ENCODE measurements at regions not wholly inside any gene's neighbourhood (a gene's known extent, or its start where the extent isn't known, plus 50 kb on each side); places are given as distances from the start of the nearest gene placed in this dataset.

DNA sequence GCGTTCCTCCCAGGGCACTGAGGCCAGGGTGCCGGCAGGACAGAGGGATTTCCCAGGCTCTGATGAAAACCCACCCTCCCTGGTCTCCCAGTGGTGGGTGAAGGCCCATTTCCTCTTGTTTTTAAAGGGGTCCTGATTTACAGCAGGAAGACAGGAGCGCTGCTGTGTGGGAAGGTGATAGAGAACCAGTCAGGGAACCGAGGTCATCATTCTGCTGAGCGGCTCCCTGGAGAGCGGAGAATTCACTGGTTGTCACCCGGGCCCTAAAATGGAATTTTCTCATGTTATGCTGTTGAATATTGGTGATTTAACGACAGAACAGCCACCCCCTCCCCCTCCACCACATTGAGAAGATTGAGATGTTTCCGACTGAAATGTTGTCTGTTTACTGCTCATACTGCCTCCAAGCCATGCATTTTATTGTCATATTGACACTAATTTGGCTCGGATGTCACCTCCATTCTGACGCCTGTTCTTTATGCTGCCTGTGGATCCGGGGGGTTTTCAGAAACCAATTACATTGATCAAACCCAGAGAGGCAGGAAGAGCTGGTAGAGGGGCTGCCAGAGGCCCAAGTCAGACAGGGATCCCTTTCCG lies 225.2 kb downstream of the GLI2 start:
- no peak overlapping the region for H3K4me3 Mint-ChIP-seq
- no peaks in the 10 kb centered on the region for H3K27me3 Mint-ChIP-seq (ENCODE audit: low read depth)
- ATAC-seq = no peak
- no peak overlapping the region for H3K27ac Mint-ChIP-seq
- POLR2A ChIA-PET = no interaction called here
- TF ChIP-seq, protein P1, sequence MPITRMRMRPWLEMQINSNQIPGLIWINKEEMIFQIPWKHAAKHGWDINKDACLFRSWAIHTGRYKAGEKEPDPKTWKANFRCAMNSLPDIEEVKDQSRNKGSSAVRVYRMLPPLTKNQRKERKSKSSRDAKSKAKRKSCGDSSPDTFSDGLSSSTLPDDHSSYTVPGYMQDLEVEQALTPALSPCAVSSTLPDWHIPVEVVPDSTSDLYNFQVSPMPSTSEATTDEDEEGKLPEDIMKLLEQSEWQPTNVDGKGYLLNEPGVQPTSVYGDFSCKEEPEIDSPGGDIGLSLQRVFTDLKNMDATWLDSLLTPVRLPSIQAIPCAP (CRISPR knock-in tag; IDR thresholded peaks at IDR 0.05) = no peak
- TF ChIP-seq NR2C2 (CRISPR knock-in tag; IDR thresholded peaks at IDR 0.05) (no peak), ZNF281 (CRISPR knock-in tag; IDR thresholded peaks at IDR 0.05) (no peak), CDX4 (CRISPR knock-in tag; IDR thresholded peaks at IDR 0.05; ENCODE audit: borderline replicate concordance) (no peak), ZNF396 (CRISPR knock-in tag; IDR thresholded peaks at IDR 0.05; ENCODE audit: borderline replicate concordance) (no peak), MYBL2 (CRISPR knock-in tag; IDR thresholded peaks at IDR 0.05) (no peak), ZBTB21 (CRISPR knock-in tag; IDR thresholded peaks at IDR 0.05; ENCODE audit: borderline replicate concordance) (no peak), SOX15 (CRISPR knock-in tag; IDR thresholded peaks at IDR 0.05) (no peak), GTF2I (CRISPR knock-in tag; conservative IDR thresholded peaks at IDR 0.05) (no peak), ZNF232 (CRISPR knock-in tag; IDR thresholded peaks at IDR 0.05) (no peak)
- TF ChIP-seq, protein P2, sequence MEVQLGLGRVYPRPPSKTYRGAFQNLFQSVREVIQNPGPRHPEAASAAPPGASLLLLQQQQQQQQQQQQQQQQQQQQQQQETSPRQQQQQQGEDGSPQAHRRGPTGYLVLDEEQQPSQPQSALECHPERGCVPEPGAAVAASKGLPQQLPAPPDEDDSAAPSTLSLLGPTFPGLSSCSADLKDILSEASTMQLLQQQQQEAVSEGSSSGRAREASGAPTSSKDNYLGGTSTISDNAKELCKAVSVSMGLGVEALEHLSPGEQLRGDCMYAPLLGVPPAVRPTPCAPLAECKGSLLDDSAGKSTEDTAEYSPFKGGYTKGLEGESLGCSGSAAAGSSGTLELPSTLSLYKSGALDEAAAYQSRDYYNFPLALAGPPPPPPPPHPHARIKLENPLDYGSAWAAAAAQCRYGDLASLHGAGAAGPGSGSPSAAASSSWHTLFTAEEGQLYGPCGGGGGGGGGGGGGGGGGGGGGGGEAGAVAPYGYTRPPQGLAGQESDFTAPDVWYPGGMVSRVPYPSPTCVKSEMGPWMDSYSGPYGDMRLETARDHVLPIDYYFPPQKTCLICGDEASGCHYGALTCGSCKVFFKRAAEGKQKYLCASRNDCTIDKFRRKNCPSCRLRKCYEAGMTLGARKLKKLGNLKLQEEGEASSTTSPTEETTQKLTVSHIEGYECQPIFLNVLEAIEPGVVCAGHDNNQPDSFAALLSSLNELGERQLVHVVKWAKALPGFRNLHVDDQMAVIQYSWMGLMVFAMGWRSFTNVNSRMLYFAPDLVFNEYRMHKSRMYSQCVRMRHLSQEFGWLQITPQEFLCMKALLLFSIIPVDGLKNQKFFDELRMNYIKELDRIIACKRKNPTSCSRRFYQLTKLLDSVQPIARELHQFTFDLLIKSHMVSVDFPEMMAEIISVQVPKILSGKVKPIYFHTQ (CRISPR knock-in tag; IDR thresholded peaks at IDR 0.05) = no peak
- CTCF ChIA-PET = no interaction called here
- no peaks in the 10 kb centered on the region for H3K9me3 Mint-ChIP-seq
- H3K4me1 Mint-ChIP-seq = 0 out of 2 replicates have a peak, but pooled peaks cover 8% of the 10 kb centered on the region
- H3K36me3 Mint-ChIP-seq = no peaks in the 10 kb centered on the region
- DNase-seq (ENCODE audit: low spot score) = no peak

DNA sequence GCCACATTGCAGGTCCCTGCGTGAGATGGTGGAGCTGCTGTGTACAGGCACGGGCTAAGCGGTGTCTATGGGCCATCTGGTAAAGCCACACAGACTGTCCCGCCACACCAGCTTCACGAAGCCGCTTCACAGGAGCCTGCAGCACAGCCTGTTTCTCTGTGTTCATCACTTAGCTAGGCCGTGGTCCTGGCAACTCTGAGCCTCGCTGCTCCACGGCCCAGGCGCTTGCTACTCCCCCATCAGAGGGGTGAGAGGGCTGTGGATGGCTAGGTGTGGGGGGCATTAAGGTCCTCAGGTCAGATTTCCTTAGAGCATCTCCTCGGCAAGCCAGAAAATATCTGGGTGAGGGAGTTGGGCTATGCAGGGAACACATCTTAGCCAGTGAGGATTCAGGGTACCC lies 225.7 kb downstream of the GLI2 start:
- H3K36me3 Mint-ChIP-seq = no peaks in the 10 kb centered on the region
- no peak overlapping the region for H3K27ac Mint-ChIP-seq
- H3K4me1 Mint-ChIP-seq = 0 out of 2 replicates have a peak, but pooled peaks cover 8% of the 10 kb centered on the region
- ChIA-PET CTCF (no interaction called here), POLR2A (no interaction called here)
- no peak for ATAC-seq
- DNase-seq (ENCODE audit: low spot score) = no peak
- no peak overlapping the region for H3K4me3 Mint-ChIP-seq
- H3K27me3 Mint-ChIP-seq (ENCODE audit: low read depth) = no peaks in the 10 kb centered on the region
- no peaks in the 10 kb centered on the region for H3K9me3 Mint-ChIP-seq
- no peak for TF ChIP-seq MXD4 (CRISPR knock-in tag; IDR thresholded peaks at IDR 0.05; ENCODE audit: borderline replicate concordance)
- TF ChIP-seq, protein P3, sequence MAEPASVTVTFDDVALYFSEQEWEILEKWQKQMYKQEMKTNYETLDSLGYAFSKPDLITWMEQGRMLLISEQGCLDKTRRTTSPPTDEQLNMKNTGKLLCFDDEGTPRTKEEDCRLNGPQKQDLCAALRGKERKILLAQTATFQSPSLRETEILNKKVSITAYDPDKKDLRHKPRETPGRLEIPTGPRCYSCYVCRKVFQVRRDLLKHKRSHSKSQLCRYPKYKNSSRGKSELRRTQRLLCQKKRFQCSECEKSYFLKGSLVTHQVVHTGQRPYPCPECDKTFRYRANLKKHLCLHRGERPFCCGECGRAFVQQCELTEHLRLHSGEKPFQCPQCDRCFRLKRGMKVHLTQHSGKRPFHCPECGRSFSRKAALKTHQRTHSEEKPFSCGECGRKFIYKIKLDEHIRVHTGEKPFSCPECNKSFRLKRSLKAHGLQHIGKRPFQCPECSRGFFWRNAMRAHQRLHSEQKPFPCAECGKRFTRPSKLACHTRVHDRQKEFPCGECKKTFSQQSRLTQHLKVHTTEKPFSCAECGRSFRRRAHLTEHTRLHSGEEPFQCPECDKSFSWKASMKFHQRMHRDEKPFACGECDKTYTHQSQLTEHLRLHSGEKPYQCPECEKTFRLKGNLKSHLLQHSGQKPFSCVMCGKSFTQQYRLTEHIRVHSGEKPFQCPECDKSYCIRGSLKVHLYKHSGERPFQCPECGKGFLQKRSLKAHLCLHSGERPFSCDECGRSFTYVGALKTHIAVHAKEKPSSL (CRISPR knock-in tag; conservative IDR thresholded peaks at IDR 0.05) = no peak
- no peak for TF ChIP-seq SP1 (CRISPR knock-in tag; conservative IDR thresholded peaks at IDR 0.05)
- no peak for TF ChIP-seq ZBTB21 (CRISPR knock-in tag; IDR thresholded peaks at IDR 0.05; ENCODE audit: borderline replicate concordance)
- no peak for TF ChIP-seq CTCF (IDR thresholded peaks at IDR 0.05)
- no peak for TF ChIP-seq FOXP1 (CRISPR knock-in tag; IDR thresholded peaks at IDR 0.05; ENCODE audit: borderline replicate concordance)
- no peak for TF ChIP-seq GRHL2 (CRISPR knock-in tag; IDR thresholded peaks at IDR 0.05; ENCODE audit: insufficient replicate concordance, severe bottlenecking)
- TF ChIP-seq, protein P4, sequence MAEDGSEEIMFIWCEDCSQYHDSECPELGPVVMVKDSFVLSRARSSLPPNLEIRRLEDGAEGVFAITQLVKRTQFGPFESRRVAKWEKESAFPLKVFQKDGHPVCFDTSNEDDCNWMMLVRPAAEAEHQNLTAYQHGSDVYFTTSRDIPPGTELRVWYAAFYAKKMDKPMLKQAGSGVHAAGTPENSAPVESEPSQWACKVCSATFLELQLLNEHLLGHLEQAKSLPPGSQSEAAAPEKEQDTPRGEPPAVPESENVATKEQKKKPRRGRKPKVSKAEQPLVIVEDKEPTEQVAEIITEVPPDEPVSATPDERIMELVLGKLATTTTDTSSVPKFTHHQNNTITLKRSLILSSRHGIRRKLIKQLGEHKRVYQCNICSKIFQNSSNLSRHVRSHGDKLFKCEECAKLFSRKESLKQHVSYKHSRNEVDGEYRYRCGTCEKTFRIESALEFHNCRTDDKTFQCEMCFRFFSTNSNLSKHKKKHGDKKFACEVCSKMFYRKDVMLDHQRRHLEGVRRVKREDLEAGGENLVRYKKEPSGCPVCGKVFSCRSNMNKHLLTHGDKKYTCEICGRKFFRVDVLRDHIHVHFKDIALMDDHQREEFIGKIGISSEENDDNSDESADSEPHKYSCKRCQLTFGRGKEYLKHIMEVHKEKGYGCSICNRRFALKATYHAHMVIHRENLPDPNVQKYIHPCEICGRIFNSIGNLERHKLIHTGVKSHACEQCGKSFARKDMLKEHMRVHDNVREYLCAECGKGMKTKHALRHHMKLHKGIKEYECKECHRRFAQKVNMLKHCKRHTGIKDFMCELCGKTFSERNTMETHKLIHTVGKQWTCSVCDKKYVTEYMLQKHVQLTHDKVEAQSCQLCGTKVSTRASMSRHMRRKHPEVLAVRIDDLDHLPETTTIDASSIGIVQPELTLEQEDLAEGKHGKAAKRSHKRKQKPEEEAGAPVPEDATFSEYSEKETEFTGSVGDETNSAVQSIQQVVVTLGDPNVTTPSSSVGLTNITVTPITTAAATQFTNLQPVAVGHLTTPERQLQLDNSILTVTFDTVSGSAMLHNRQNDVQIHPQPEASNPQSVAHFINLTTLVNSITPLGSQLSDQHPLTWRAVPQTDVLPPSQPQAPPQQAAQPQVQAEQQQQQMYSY (CRISPR knock-in tag; IDR thresholded peaks at IDR 0.05) = no peak
